ENCODE measurements at regions not wholly inside any gene's neighbourhood (a gene's known extent, or its start where the extent isn't known, plus 50 kb on each side); places are given as distances from the start of the nearest gene placed in this dataset.

DNA sequence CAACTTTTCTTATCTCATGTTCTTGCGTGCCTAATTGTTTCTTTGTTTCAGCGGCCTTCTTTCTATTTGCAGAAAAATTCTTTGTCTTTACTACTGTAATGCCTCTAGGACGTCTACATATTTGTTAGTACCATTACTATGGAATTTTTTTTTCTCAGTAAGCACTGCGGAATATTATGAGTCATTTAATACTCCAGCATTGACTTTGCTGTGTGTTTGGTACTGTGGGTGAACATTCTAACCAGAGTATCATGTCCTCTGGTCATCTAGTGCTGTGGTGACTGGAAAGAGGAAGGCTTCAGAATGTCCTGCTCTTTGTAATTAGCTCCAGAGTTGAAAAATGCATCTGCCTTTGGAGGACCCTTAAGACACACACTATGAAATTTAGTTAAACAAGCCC is 58.5 kb upstream of the FERD3L start:
- intact Hi-C loops (cut with micrococcal nuclease): no loop called here
- Histone ChIP-seq H4K20me1 (ENCODE audit: insufficient read depth, low read length) (no peaks in the 10 kb centered on the region), H3K4me3 (replicated peaks in 1 of 3; ENCODE audit: low read depth in 2 of 3, low read length in 3 of 3) (no peak overlapping the region), H2AFZ (ENCODE audit: insufficient read depth, low read depth, low read length, poor library complexity, severe bottlenecking) (no peak overlapping the region), H3K4me1 (ENCODE audit: control insufficient read depth in 1 of 2, insufficient read depth in 2 of 2, low read length in 2 of 2) (no peaks in the 10 kb centered on the region), H3K9ac (ENCODE audit: insufficient read depth, low read length, poor library complexity, severe bottlenecking) (no peak overlapping the region), H3K36me3 (replicated peaks in 1 of 2; ENCODE audit: control insufficient read depth in 1 of 2, insufficient read depth in 2 of 2, low read length in 2 of 2) (no peaks in the 10 kb centered on the region), H3K27me3 (ENCODE audit: control insufficient read depth in 2 of 2, insufficient read depth in 2 of 2, low read length in 2 of 2) (no peaks in the 10 kb centered on the region), H3K4me2 (replicated peaks; ENCODE audit: extremely low read depth, low read length, poor library complexity, severe bottlenecking) (no peak overlapping the region), H3K79me2 (ENCODE audit: insufficient read depth, low read length) (no peaks in the 10 kb centered on the region), H3K9me3 (replicated peaks in 1 of 2; ENCODE audit: control insufficient read depth in 1 of 2, insufficient read depth in 1 of 2, low read length in 2 of 2) (no peaks in the 10 kb centered on the region), H3K27ac (ENCODE audit: low read depth in 1 of 2, low read length in 2 of 2) (no peak overlapping the region)
- no CpG with 5 or more reads among the region's 4 CpGs for WGBS (ENCODE audit: insufficient coverage)
- TF ChIP-seq CTCF (IDR thresholded peaks at IDR 0.05): no peak
- Mint-ChIP-seq H3K9me3 (peaks cover 0 to 3% (median 0%) of the 10 kb centered on the region in 7 donors), H3K27ac (no peak overlapping the region), H3K36me3 (no peaks in the 10 kb centered on the region), H3K27me3 (ENCODE audit: low read depth in 3 of 3) (no peaks in the 10 kb centered on the region), H3K4me1 (no peaks in the 10 kb centered on the region), H3K4me3 (no peak overlapping the region)
- no peak for DNase-seq

GRCh38 chr7:19202599-19202998 is 57.4 kb upstream of the FERD3L start:
- WGBS (ENCODE audit: insufficient coverage): 83% methylated on average over 1 of the region's 2 CpGs
- no peaks in the 10 kb centered on the region for H3K9me3 ChIP-seq (replicated peaks in 1 of 2; ENCODE audit: control insufficient read depth in 1 of 2, insufficient read depth in 1 of 2, low read length in 2 of 2)
- H3K4me2 ChIP-seq (replicated peaks; ENCODE audit: extremely low read depth, low read length, poor library complexity, severe bottlenecking): no peak overlapping the region
- no peak for DNase-seq
- H3K27me3 ChIP-seq (ENCODE audit: control insufficient read depth in 2 of 2, insufficient read depth in 2 of 2, low read length in 2 of 2): no peaks in the 10 kb centered on the region
- peaks cover 0 to 5% (median 0%) of the 10 kb centered on the region in 7 donors for H3K9me3 Mint-ChIP-seq
- intact Hi-C loops (cut with micrococcal nuclease): no loop called here
- H4K20me1 ChIP-seq (ENCODE audit: insufficient read depth, low read length): no peaks in the 10 kb centered on the region
- H2AFZ ChIP-seq (ENCODE audit: insufficient read depth, low read depth, low read length, poor library complexity, severe bottlenecking): no peak overlapping the region
- no peaks in the 10 kb centered on the region for H3K36me3 Mint-ChIP-seq
- no peak overlapping the region for H3K9ac ChIP-seq (ENCODE audit: insufficient read depth, low read length, poor library complexity, severe bottlenecking)
- no peaks in the 10 kb centered on the region for H3K4me1 Mint-ChIP-seq
- TF ChIP-seq CTCF (IDR thresholded peaks at IDR 0.05): no peak
- H3K4me3 ChIP-seq (replicated peaks in 1 of 3; ENCODE audit: low read depth in 2 of 3, low read length in 3 of 3): no peak overlapping the region
- H3K36me3 ChIP-seq (replicated peaks in 1 of 2; ENCODE audit: control insufficient read depth in 1 of 2, insufficient read depth in 2 of 2, low read length in 2 of 2): no peaks in the 10 kb centered on the region
- H3K79me2 ChIP-seq (ENCODE audit: insufficient read depth, low read length): no peaks in the 10 kb centered on the region
- no peaks in the 10 kb centered on the region for H3K4me1 ChIP-seq (ENCODE audit: control insufficient read depth in 1 of 2, insufficient read depth in 2 of 2, low read length in 2 of 2)
- H3K27ac Mint-ChIP-seq: no peak overlapping the region
- H3K27me3 Mint-ChIP-seq (ENCODE audit: low read depth in 3 of 3): no peaks in the 10 kb centered on the region
- H3K4me3 Mint-ChIP-seq: no peak overlapping the region
- H3K27ac ChIP-seq (ENCODE audit: low read depth in 1 of 2, low read length in 2 of 2): no peak overlapping the region

Data from CD14-positive monocyte (primary cell).